PC-9 (cell line): ENCODE measurements at regions not wholly inside any gene's neighbourhood (a gene's known extent, or its start where the extent isn't known, plus 50 kb on each side); places are given as distances from the start of the nearest gene placed in this dataset.

Experiments
- BruUV-seq: library from RNA; stranded (reverse); fragments of 400-500 nt; replicated peaks from 2 replicates; lab custom pipeline; 2021; lab: Mats Ljungman, UMichigan
- CTCF ChIA-PET: fragments of 300-600 bp; sonication (Branson Sonifier 250); formaldehyde crosslinking; loops from one replicate; lab custom pipeline; 2022; ENCODE audit warnings: antibody characterized with exemption; lab: Charles Lee
- POLR2A ChIA-PET: fragments of 300-600 bp; sonication (Branson Sonifier 250); formaldehyde crosslinking; loops from one replicate; lab custom pipeline; 2022; ENCODE audit warnings: antibody characterized with exemption; ENCODE audit not compliant: unreplicated experiment; lab: Charles Lee
- DNase-seq, 2 experiments: peaks; one replicate each; pipeline versions ENCODE4 v3.0.0 to v3.0.0-alpha.2; 2015 to 2022; ENCODE audit warnings: mixed read lengths in 1 of 2
- H2AFZ ChIP-seq: fragments of 200-600 bp; sonication (generic); 2 replicates; pipeline ENCODE4 v1.8.1; 2017; ENCODE audit warnings: antibody characterized with exemption
- H3F3A ChIP-seq: fragments of 200-600 bp; sonication (generic); 2 replicates; pipeline ENCODE4 v1.8.1; 2017; ENCODE audit warnings: antibody characterized with exemption, mild to moderate bottlenecking, low read depth; ENCODE audit not compliant: insufficient read depth
- H3K27ac ChIP-seq: fragments of 200-600 bp; sonication (generic); 2 replicates; pipeline ENCODE4 v1.6.1; 2016; ENCODE audit warnings: mixed run types
- H3K27me3 ChIP-seq: fragments of 200-600 bp; sonication (generic); 2 replicates; pipeline ENCODE4 v1.6.1; 2016; ENCODE audit warnings: low read depth, mixed run types; ENCODE audit not compliant: insufficient read depth
- H3K36me3 ChIP-seq: fragments of 200-600 bp; sonication (generic); 2 replicates; pipeline ENCODE4 v1.6.1; 2016; ENCODE audit warnings: low read depth, mixed run types
- H3K4me1 ChIP-seq: fragments of 200-600 bp; sonication (generic); replicated peaks from 2 replicates; pipeline ENCODE4 v1.6.1; 2016; ENCODE audit warnings: mixed run types; ENCODE audit not compliant: insufficient read depth
- H3K4me2 ChIP-seq: fragments of 200-600 bp; sonication (generic); 2 replicates; pipeline ENCODE4 v1.6.1; 2017; ENCODE audit warnings: mixed run types
- H3K4me3 ChIP-seq: fragments of 200-600 bp; sonication (generic); 2 replicates; pipeline ENCODE4 v1.6.1; 2016; ENCODE audit warnings: mixed run types
- H3K79me2 ChIP-seq: fragments of 200-600 bp; sonication (generic); 2 replicates; pipeline ENCODE4 v1.6.1; 2017; ENCODE audit warnings: low read depth, mixed run types
- H3K9me2 ChIP-seq: fragments of 200-600 bp; sonication (generic); 2 replicates; pipeline ENCODE4 v1.8.1; 2017; ENCODE audit warnings: mild to moderate bottlenecking; ENCODE audit not compliant: insufficient read depth
- H3K9me3 ChIP-seq: fragments of 200-600 bp; sonication (generic); 2 replicates; pipeline ENCODE4 v1.8.1; 2016; ENCODE audit warnings: low read depth; ENCODE audit not compliant: insufficient read depth
- H4K20me1 ChIP-seq: fragments of 200-600 bp; sonication (generic); 2 replicates; pipeline ENCODE4 v1.8.1; 2017; ENCODE audit not compliant: insufficient read depth
- EZH2 ChIP-seq: fragments of 200-600 bp; sonication (generic); IDR thresholded peaks from 2 replicates; pipeline ENCODE4 v1.8.0; 2017; ENCODE audit warnings: antibody characterized with exemption, low read depth
- intact Hi-C: fragments of 100-400 bp; cut with micrococcal nuclease; formaldehyde crosslinking; loops from one replicate; pipeline ENCODE4 v1.10.0; 2022; ENCODE audit not compliant: unreplicated experiment
- TF ChIP-seq, protein P1 (sequence below): fragments of 200-600 bp; sonication (generic); conservative IDR thresholded peaks from 2 replicates; pipeline ENCODE4 v1.6.1; 2017; ENCODE audit warnings: mixed run types, antibody characterized with exemption, mild to moderate bottlenecking, moderate library complexity

- H3K36me3 ChIP-seq, result no peaks in the 10 kb centered on the region
- no peaks in the 10 kb centered on the region for H3K4me1 ChIP-seq
- no peaks in the 10 kb centered on the region for H3K9me3 ChIP-seq
- POLR2A ChIA-PET, result no interaction called here
- DNase-seq, result peak in 1 of 2 experiments; percentile 12
- no peaks in the 10 kb centered on the region for H3K9me2 ChIP-seq
- H3K4me3 ChIP-seq, result no peak overlapping the region
- H3K27ac ChIP-seq, result no peak overlapping the region
- no peak for TF ChIP-seq EZH2
- TF ChIP-seq, protein P1, sequence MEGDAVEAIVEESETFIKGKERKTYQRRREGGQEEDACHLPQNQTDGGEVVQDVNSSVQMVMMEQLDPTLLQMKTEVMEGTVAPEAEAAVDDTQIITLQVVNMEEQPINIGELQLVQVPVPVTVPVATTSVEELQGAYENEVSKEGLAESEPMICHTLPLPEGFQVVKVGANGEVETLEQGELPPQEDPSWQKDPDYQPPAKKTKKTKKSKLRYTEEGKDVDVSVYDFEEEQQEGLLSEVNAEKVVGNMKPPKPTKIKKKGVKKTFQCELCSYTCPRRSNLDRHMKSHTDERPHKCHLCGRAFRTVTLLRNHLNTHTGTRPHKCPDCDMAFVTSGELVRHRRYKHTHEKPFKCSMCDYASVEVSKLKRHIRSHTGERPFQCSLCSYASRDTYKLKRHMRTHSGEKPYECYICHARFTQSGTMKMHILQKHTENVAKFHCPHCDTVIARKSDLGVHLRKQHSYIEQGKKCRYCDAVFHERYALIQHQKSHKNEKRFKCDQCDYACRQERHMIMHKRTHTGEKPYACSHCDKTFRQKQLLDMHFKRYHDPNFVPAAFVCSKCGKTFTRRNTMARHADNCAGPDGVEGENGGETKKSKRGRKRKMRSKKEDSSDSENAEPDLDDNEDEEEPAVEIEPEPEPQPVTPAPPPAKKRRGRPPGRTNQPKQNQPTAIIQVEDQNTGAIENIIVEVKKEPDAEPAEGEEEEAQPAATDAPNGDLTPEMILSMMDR, result no peak
- peaks cover 66% of the 10 kb centered on the region for H3K27me3 ChIP-seq
- no peaks in the 10 kb centered on the region for H4K20me1 ChIP-seq
- H3F3A ChIP-seq, result no peaks in the 10 kb centered on the region
- intact Hi-C loops, result no loop called here
- BruUV-seq, result no TSS peak
- no peaks in the 10 kb centered on the region for H3K79me2 ChIP-seq
- H2AFZ ChIP-seq, result no peak overlapping the region
- no peak overlapping the region for H3K4me2 ChIP-seq
- CTCF ChIA-PET, result no interaction called here
These were observed 193.6 kb downstream of the MTRR start for GRCh38 chr5:8062521-8062920.

DNA sequence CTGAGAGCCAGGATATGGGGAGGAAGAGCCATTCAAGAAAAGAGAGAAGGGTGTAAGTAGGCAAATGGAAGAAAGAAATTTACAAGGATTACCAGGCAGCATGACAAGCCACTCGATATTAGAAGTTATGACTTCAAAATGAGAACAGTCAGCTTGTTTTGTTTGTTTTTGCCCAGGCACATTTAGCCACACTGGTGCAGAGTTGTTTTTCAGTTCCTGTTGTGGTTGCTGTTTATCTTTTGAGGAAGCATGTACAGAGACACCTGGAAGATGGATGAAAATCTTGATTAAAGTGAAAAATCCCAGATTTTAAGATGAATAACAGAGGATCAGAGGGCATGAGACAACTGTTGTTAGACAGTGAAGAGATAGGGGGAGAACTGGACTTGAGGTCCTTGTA lies 199.1 kb downstream of the MTRR start:
- Histone ChIP-seq H3K4me2 (no peak overlapping the region), H3K27ac (no peak overlapping the region), H3K4me3 (no peak overlapping the region), H3K27me3 (peaks cover 11% of the 10 kb centered on the region), H2AFZ (no peak overlapping the region), H3K9me2 (no peaks in the 10 kb centered on the region), H3F3A (no peaks in the 10 kb centered on the region), H3K79me2 (no peaks in the 10 kb centered on the region), H3K9me3 (no peaks in the 10 kb centered on the region), H4K20me1 (no peaks in the 10 kb centered on the region), H3K36me3 (no peaks in the 10 kb centered on the region), H3K4me1 (no peaks in the 10 kb centered on the region)
- POLR2A ChIA-PET, result no interaction called here
- CTCF ChIA-PET, result no interaction called here
- TF ChIP-seq, protein P1, result no peak
- TF ChIP-seq EZH2, result no peak
- intact Hi-C loops, result no loop called here
- DNase-seq, result no peak
- BruUV-seq, result no TSS peak

DNA sequence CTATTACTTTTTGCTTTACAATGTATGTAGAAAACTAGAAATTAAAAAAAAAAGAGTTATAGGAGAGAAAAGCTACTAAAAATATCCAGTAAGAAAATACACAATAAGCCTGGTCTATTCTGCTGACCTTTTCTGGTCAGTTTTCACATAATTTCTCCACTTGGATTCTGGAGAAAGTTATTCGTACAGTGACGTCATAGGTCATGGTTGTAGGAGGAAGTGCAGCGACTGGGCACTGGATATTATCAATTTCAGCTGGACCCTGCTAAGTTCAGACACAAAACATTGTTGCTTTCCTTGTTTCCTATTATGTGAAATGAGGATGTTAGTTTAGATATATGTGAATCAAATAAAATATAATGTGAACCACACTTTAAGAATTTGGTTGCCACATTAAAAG lies 201.2 kb downstream of the MTRR start:
- no TSS peak for BruUV-seq
- intact Hi-C loops, result no loop called here
- Histone ChIP-seq H3K36me3 (no peaks in the 10 kb centered on the region), H3K27me3 (no peaks in the 10 kb centered on the region), H3K79me2 (no peaks in the 10 kb centered on the region), H3K4me1 (no peaks in the 10 kb centered on the region), H4K20me1 (0 out of 2 replicates have a peak, but pooled peaks cover 3% of the 10 kb centered on the region), H3F3A (no peaks in the 10 kb centered on the region), H3K9me3 (no peaks in the 10 kb centered on the region), H3K27ac (no peak overlapping the region), H3K9me2 (no peaks in the 10 kb centered on the region), H3K4me2 (no peak overlapping the region), H3K4me3 (no peak overlapping the region), H2AFZ (no peak overlapping the region)
- DNase-seq, result peak in 1 of 2 experiments; percentile 30
- ChIA-PET POLR2A (no interaction called here), CTCF (no interaction called here)
- no peak for TF ChIP-seq EZH2
- TF ChIP-seq, protein P1, result no peak
